PC-9 (cell line): ENCODE measurements at regions not wholly inside any gene's neighbourhood (a gene's known extent, or its start where the extent isn't known, plus 50 kb on each side); places are given as distances from the start of the nearest gene placed in this dataset.

Experiments used
- BruUV-seq: library from RNA; stranded (reverse); fragments of 400-500 nt; replicated peaks from 2 replicates; lab custom pipeline; 2021; lab: Mats Ljungman, UMichigan
- CTCF ChIA-PET: fragments of 300-600 bp; sonication (Branson Sonifier 250); formaldehyde crosslinking; loops from one replicate; lab custom pipeline; 2022; ENCODE audit warnings: antibody characterized with exemption; lab: Charles Lee
- POLR2A ChIA-PET: fragments of 300-600 bp; sonication (Branson Sonifier 250); formaldehyde crosslinking; loops from one replicate; lab custom pipeline; 2022; ENCODE audit warnings: antibody characterized with exemption; ENCODE audit not compliant: unreplicated experiment; lab: Charles Lee
- DNase-seq, 2 experiments: peaks; one replicate each; pipeline versions ENCODE4 v3.0.0 to v3.0.0-alpha.2; 2015 to 2022; ENCODE audit warnings: mixed read lengths in 1 of 2
- H2AFZ ChIP-seq: fragments of 200-600 bp; sonication (generic); 2 replicates; pipeline ENCODE4 v1.8.1; 2017; ENCODE audit warnings: antibody characterized with exemption
- H3F3A ChIP-seq: fragments of 200-600 bp; sonication (generic); 2 replicates; pipeline ENCODE4 v1.8.1; 2017; ENCODE audit warnings: antibody characterized with exemption, mild to moderate bottlenecking, low read depth; ENCODE audit not compliant: insufficient read depth
- H3K27ac ChIP-seq: fragments of 200-600 bp; sonication (generic); 2 replicates; pipeline ENCODE4 v1.6.1; 2016; ENCODE audit warnings: mixed run types
- H3K27me3 ChIP-seq: fragments of 200-600 bp; sonication (generic); 2 replicates; pipeline ENCODE4 v1.6.1; 2016; ENCODE audit warnings: low read depth, mixed run types; ENCODE audit not compliant: insufficient read depth
- H3K36me3 ChIP-seq: fragments of 200-600 bp; sonication (generic); 2 replicates; pipeline ENCODE4 v1.6.1; 2016; ENCODE audit warnings: low read depth, mixed run types
- H3K4me1 ChIP-seq: fragments of 200-600 bp; sonication (generic); replicated peaks from 2 replicates; pipeline ENCODE4 v1.6.1; 2016; ENCODE audit warnings: mixed run types; ENCODE audit not compliant: insufficient read depth
- H3K4me2 ChIP-seq: fragments of 200-600 bp; sonication (generic); 2 replicates; pipeline ENCODE4 v1.6.1; 2017; ENCODE audit warnings: mixed run types
- H3K4me3 ChIP-seq: fragments of 200-600 bp; sonication (generic); 2 replicates; pipeline ENCODE4 v1.6.1; 2016; ENCODE audit warnings: mixed run types
- H3K79me2 ChIP-seq: fragments of 200-600 bp; sonication (generic); 2 replicates; pipeline ENCODE4 v1.6.1; 2017; ENCODE audit warnings: low read depth, mixed run types
- H3K9me2 ChIP-seq: fragments of 200-600 bp; sonication (generic); 2 replicates; pipeline ENCODE4 v1.8.1; 2017; ENCODE audit warnings: mild to moderate bottlenecking; ENCODE audit not compliant: insufficient read depth
- H3K9me3 ChIP-seq: fragments of 200-600 bp; sonication (generic); 2 replicates; pipeline ENCODE4 v1.8.1; 2016; ENCODE audit warnings: low read depth; ENCODE audit not compliant: insufficient read depth
- H4K20me1 ChIP-seq: fragments of 200-600 bp; sonication (generic); 2 replicates; pipeline ENCODE4 v1.8.1; 2017; ENCODE audit not compliant: insufficient read depth
- EZH2 ChIP-seq: fragments of 200-600 bp; sonication (generic); IDR thresholded peaks from 2 replicates; pipeline ENCODE4 v1.8.0; 2017; ENCODE audit warnings: antibody characterized with exemption, low read depth
- intact Hi-C: fragments of 100-400 bp; cut with micrococcal nuclease; formaldehyde crosslinking; loops from one replicate; pipeline ENCODE4 v1.10.0; 2022; ENCODE audit not compliant: unreplicated experiment
- TF ChIP-seq, protein P1 (sequence below): fragments of 200-600 bp; sonication (generic); conservative IDR thresholded peaks from 2 replicates; pipeline ENCODE4 v1.6.1; 2017; ENCODE audit warnings: mixed run types, antibody characterized with exemption, mild to moderate bottlenecking, moderate library complexity

DNA sequence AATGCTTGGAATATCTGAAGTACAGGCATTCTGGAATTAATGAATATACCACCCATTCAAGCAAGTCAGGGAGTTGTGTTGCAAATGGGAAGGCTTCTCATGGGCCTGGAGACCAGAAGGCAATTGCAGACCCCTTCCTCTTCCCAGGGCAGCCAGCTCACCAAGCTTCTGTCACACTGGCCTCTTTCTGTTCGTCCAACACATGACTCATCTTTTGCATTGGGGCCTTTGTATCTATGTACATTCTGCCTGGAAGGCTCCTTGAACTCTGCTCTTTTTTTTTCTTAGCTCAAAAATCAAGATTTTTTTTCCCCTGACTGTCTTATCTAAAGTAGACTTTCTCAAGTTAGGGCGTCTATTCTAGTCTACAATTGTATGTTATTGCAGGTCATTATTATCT, 132.9 kb upstream of the MYLIP start:
- Histone ChIP-seq H3F3A (no peaks in the 10 kb centered on the region), H3K4me1 (no peaks in the 10 kb centered on the region), H3K27ac (no peak overlapping the region), H3K9me2 (no peaks in the 10 kb centered on the region), H3K36me3 (no peaks in the 10 kb centered on the region), H4K20me1 (no peaks in the 10 kb centered on the region), H3K4me3 (no peak overlapping the region), H2AFZ (no peak overlapping the region), H3K9me3 (no peaks in the 10 kb centered on the region), H3K4me2 (no peak overlapping the region), H3K79me2 (no peaks in the 10 kb centered on the region), H3K27me3 (peaks cover 71% of the 10 kb centered on the region)
- ChIA-PET CTCF (no interaction called here), POLR2A (no interaction called here)
- BruUV-seq, result no TSS peak
- no peak for DNase-seq
- intact Hi-C loops, result no loop called here
- TF ChIP-seq, protein P1, sequence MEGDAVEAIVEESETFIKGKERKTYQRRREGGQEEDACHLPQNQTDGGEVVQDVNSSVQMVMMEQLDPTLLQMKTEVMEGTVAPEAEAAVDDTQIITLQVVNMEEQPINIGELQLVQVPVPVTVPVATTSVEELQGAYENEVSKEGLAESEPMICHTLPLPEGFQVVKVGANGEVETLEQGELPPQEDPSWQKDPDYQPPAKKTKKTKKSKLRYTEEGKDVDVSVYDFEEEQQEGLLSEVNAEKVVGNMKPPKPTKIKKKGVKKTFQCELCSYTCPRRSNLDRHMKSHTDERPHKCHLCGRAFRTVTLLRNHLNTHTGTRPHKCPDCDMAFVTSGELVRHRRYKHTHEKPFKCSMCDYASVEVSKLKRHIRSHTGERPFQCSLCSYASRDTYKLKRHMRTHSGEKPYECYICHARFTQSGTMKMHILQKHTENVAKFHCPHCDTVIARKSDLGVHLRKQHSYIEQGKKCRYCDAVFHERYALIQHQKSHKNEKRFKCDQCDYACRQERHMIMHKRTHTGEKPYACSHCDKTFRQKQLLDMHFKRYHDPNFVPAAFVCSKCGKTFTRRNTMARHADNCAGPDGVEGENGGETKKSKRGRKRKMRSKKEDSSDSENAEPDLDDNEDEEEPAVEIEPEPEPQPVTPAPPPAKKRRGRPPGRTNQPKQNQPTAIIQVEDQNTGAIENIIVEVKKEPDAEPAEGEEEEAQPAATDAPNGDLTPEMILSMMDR, result no peak

DNA sequence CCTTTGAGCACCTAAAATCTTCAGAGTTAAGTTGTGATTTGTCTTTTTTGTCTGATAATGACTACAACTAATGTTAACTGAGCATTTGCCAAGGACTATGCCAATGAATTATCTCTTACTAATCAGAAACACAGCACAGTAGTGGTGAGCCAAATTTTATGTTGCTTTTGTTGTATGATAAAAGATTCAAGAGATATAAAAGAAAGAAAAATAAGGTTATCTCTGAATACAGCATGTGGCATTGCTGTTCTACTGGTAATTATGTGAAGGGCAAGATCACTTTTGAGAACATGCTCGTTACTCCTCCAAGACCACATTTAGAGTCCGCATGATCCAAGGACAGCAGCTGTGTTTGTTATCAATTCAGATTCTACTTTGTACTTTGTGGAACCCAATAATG, 133.4 kb upstream of the MYLIP start:
- Histone ChIP-seq H2AFZ (no peak overlapping the region), H3K4me3 (no peak overlapping the region), H3F3A (no peaks in the 10 kb centered on the region), H3K9me3 (no peaks in the 10 kb centered on the region), H3K27me3 (peaks cover 65% of the 10 kb centered on the region), H3K27ac (no peak overlapping the region), H3K36me3 (no peaks in the 10 kb centered on the region), H4K20me1 (no peaks in the 10 kb centered on the region), H3K4me1 (no peaks in the 10 kb centered on the region), H3K9me2 (no peaks in the 10 kb centered on the region), H3K4me2 (no peak overlapping the region), H3K79me2 (no peaks in the 10 kb centered on the region)
- ChIA-PET POLR2A (no interaction called here), CTCF (no interaction called here)
- TF ChIP-seq, protein P1, result no peak
- no peak for TF ChIP-seq EZH2
- no TSS peak for BruUV-seq
- DNase-seq, result no peak
- intact Hi-C loops, result no loop called here

DNA sequence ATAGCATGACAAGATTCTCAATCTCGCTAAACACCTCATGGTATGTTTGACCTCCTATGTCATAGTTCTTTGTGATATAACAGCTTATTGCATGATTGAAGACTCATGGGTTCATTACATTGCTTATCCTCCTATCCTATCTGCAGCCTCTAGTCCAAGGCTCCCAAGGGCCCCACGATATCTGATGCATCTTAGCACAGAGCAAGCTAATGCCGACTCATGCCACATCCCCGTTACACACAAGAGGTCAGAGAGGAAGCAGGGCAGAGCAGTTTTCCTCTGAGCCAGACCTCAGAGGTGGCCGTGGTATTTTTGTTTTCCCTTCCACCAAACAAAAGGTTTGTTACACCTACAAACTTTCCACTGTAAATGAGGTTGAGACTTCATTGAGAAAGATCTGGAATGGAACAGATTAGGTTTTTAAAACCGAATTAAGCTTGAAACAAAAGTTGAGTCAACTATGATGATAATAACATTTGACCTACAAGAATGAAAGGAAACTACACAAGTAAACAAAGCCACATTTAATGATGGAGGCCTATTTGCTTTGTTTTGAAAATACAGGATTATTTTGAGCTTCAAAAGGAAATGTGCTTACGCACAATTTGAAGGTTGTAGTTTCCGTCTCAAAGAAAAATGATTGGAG, 133.9 kb upstream of the MYLIP start:
- no peaks in the 10 kb centered on the region for H4K20me1 ChIP-seq
- CTCF ChIA-PET, result no interaction called here
- intact Hi-C loops, result no loop called here

More for the DNA sequence above, 133.9 kb upstream of the MYLIP start:
- Histone ChIP-seq H3K4me2 (no peak overlapping the region), H3K27me3 (peaks cover 63% of the 10 kb centered on the region), H3K36me3 (no peaks in the 10 kb centered on the region), H3K9me3 (no peaks in the 10 kb centered on the region), H3F3A (no peaks in the 10 kb centered on the region), H3K9me2 (no peaks in the 10 kb centered on the region), H3K27ac (no peak overlapping the region), H3K4me3 (no peak overlapping the region), H3K4me1 (no peaks in the 10 kb centered on the region), H3K79me2 (no peaks in the 10 kb centered on the region), H2AFZ (no peak overlapping the region)
- TF ChIP-seq EZH2, result no peak
- TF ChIP-seq, protein P1, result no peak
- POLR2A ChIA-PET, result no interaction called here
- DNase-seq, result no peak
- BruUV-seq, result no TSS peak
